Fibroblast of lung (primary cell): ENCODE measurements at regions not wholly inside any gene's neighbourhood (a gene's known extent, or its start where the extent isn't known, plus 50 kb on each side); places are given as distances from the start of the nearest gene placed in this dataset.

Experiments
- EZH2 ChIP-seq: IDR thresholded peaks from 2 replicates; pipeline ENCODE4 v1.5.1; 2012; ENCODE audit warnings: low read length, control low read depth, mild to moderate bottlenecking; ENCODE audit errors: missing control alignments
- TF ChIP-seq, protein P1 (sequence below), 2 donors: IDR thresholded peaks in 1 of 2; conservative IDR thresholded peaks in 1 of 2; 1 replicate in 1 of 2; 2 replicates in 1 of 2; pipeline ENCODE4 v1.5.1; 2011 to 2012; ENCODE audit warnings: low read length in 2 of 2, control low read depth in 1 of 2, inconsistent platforms in 1 of 2, low read depth in 1 of 2, mild to moderate bottlenecking in 1 of 2

DNA sequence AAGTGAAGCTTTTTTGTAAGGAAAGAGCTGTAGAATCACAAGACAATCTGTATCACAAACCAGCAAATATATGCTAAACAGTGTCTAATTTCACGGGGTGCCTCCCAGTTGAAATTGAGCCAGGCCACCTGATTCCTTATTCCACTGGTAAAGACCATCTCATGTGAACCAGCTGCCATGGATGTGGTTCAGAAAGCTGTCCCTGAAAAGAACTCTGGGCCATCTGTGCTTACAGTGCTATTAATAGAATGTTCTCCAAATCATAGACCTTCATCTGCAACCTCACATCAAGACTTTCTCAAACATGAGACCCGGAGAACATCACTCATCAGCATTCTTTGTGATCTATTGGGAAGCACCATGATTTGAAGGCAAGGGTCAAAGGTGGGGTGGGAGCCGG, 89.7 kb downstream of the FBXO5 start:
- TF ChIP-seq, protein P1, sequence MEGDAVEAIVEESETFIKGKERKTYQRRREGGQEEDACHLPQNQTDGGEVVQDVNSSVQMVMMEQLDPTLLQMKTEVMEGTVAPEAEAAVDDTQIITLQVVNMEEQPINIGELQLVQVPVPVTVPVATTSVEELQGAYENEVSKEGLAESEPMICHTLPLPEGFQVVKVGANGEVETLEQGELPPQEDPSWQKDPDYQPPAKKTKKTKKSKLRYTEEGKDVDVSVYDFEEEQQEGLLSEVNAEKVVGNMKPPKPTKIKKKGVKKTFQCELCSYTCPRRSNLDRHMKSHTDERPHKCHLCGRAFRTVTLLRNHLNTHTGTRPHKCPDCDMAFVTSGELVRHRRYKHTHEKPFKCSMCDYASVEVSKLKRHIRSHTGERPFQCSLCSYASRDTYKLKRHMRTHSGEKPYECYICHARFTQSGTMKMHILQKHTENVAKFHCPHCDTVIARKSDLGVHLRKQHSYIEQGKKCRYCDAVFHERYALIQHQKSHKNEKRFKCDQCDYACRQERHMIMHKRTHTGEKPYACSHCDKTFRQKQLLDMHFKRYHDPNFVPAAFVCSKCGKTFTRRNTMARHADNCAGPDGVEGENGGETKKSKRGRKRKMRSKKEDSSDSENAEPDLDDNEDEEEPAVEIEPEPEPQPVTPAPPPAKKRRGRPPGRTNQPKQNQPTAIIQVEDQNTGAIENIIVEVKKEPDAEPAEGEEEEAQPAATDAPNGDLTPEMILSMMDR (conservative IDR thresholded peaks at IDR 0.05 in 1 of 2, IDR thresholded peaks at IDR 0.05 in 1 of 2; ENCODE audit: low read depth in 1 of 2, low read length in 2 of 2), result no peak
- no peak for TF ChIP-seq EZH2
